ENCODE measurements at regions not wholly inside any gene's neighbourhood (a gene's known extent, or its start where the extent isn't known, plus 50 kb on each side); places are given as distances from the start of the nearest gene placed in this dataset.

DNA sequence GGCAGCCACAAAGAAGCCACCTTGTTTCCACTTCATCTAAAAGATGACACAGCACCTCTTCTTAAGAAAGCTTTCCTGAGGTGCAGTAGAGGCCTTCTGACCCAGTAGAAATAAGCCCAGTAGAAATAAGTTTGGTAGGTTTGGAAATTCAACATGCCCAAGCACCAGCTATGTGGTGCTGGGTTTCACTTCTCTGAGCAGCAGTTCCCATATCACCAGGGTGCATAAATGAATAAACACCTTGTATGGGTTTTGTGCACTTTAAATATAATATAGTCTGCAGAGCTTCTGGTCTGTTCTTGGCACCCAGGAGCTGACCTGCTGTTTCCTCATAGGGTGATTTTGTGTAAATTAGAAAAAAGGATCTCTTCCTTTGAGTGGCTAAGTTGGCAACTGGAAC, 492.4 kb upstream of the SORCS1 start:
- TF ChIP-seq TAF1 (IDR thresholded peaks at IDR 0.05; ENCODE audit: low read depth) (no peak), CEBPB (IDR thresholded peaks at IDR 0.05) (no peak), FOXM1 (IDR thresholded peaks at IDR 0.05; ENCODE audit: borderline replicate concordance, low read depth) (no peak), REST (IDR thresholded peaks at IDR 0.05; ENCODE audit: low read depth) (no peak), YY1 (IDR thresholded peaks at IDR 0.05; ENCODE audit: low read depth) (no peak), EGR1 (IDR thresholded peaks at IDR 0.05) (no peak), EP300 (IDR thresholded peaks at IDR 0.05; ENCODE audit: borderline replicate concordance) (no peak)
- TF ChIP-seq, protein P1, sequence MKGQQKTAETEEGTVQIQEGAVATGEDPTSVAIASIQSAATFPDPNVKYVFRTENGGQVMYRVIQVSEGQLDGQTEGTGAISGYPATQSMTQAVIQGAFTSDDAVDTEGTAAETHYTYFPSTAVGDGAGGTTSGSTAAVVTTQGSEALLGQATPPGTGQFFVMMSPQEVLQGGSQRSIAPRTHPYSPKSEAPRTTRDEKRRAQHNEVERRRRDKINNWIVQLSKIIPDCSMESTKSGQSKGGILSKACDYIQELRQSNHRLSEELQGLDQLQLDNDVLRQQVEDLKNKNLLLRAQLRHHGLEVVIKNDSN (IDR thresholded peaks at IDR 0.05) = no peak

Data from Ishikawa (cell line).